Spleen (tissue), 11 donors: ENCODE measurements at regions not wholly inside any gene's neighbourhood (a gene's known extent, or its start where the extent isn't known, plus 50 kb on each side); places are given as distances from the start of the nearest gene placed in this dataset.

Source experiments
- DNase-seq: peaks from one replicate; pipeline ENCODE4 v3.0.0-alpha.2; 2020
- H3K27ac ChIP-seq, 8 donors: fragments of 200-600 bp; sonication (generic) in 7 of 8; 1 replicate in 4 of 8; 2 replicates in 4 of 8; pipeline versions ENCODE4 v1.5.0 to v1.8.0; 2016 to 2021; ENCODE audit warnings: inconsistent platforms in 4 of 8, mild to moderate bottlenecking in 4 of 8, moderate library complexity in 1 of 8
- H3K27me3 ChIP-seq, 7 donors: fragments of 200-600 bp; sonication (generic) in 6 of 7; replicated peaks in 1 of 7; 1 replicate in 4 of 7; 2 replicates in 3 of 7; pipeline versions ENCODE4 v1.5.0 to v1.8.0; 2016 to 2021; ENCODE audit warnings: inconsistent platforms in 3 of 7, mild to moderate bottlenecking in 1 of 7
- H3K36me3 ChIP-seq, 6 donors: fragments of 200-600 bp; sonication (generic) in 5 of 6; 1 replicate in 4 of 6; 2 replicates in 2 of 6; pipeline versions ENCODE4 v1.5.0 to v1.8.0; 2016 to 2021; ENCODE audit warnings: inconsistent platforms in 2 of 6
- H3K4me1 ChIP-seq, 6 donors: fragments of 200-600 bp; sonication (generic) in 5 of 6; 1 replicate in 3 of 6; 2 replicates in 3 of 6; pipeline versions ENCODE4 v1.5.0 to v1.8.0; 2016 to 2021; ENCODE audit warnings: inconsistent platforms in 3 of 6
- H3K4me3 ChIP-seq, 8 donors: fragments of 200-600 bp; sonication (generic) in 7 of 8; 1 replicate in 4 of 8; 2 replicates in 4 of 8; pipeline versions ENCODE4 v1.5.0 to v1.8.0; 2016 to 2021; ENCODE audit warnings: inconsistent platforms in 4 of 8, mild to moderate bottlenecking in 4 of 8, moderate library complexity in 2 of 8
- H3K9me3 ChIP-seq, 8 donors: fragments of 200-600 bp; sonication (generic) in 7 of 8; 1 replicate in 4 of 8; 2 replicates in 4 of 8; pipeline versions ENCODE4 v1.5.0 to v1.8.0; 2016 to 2021; ENCODE audit warnings: inconsistent platforms in 4 of 8
- CTCF ChIP-seq, 11 experiments: fragments of 200-600 bp in 7 of 11; fragments of 450-650 bp in 4 of 11; sonication (generic) in 4 of 11; IDR thresholded peaks in 8 of 11; conservative IDR thresholded peaks in 3 of 11; 1 replicate in 7 of 11; 2 replicates in 4 of 11; pipeline versions ENCODE4 v1.4.0 to v1.8.0; 2016 to 2021; ENCODE audit warnings: antibody characterized with exemption in 11 of 11, inconsistent platforms in 4 of 11, mild to moderate bottlenecking in 1 of 11
- POLR2A ChIP-seq, 3 donors: fragments of 450-650 bp; IDR thresholded peaks; one replicate each; pipeline ENCODE4 v1.5.1; 2017; ENCODE audit warnings: antibody characterized with exemption in 3 of 3, mild to moderate bottlenecking in 1 of 3
- POLR2AphosphoS5 ChIP-seq, 3 donors: sonication (generic); formaldehyde crosslinking; IDR thresholded peaks; one replicate each; pipeline ENCODE4 v1.5.1; 2017; ENCODE audit warnings: antibody characterized with exemption in 3 of 3
- WGBS, 5 donors: extraction: QIAGEN DNeasy Blood & Tissue Kit in 3 of 5; methylation state at CpG; one replicate each; pipeline versions ENCODE4 v1.1.5 to v1.1.7; 2013 to 2018; 5-methylcytosine and 5-hydroxymethylcytosine counted together
- intact Hi-C: fragments of 100-400 bp; cut with DNase I; formaldehyde crosslinking; loops from one replicate; pipeline ENCODE4 v1.15.0; 2023; ENCODE audit warnings: low total_unique reads
- donor health status: healthy with polysubstance abuse.
- donor health status: DM: no; HTN: no; CAD: no; lungs with moderate emphysema.
- donor health status: DM: no; HTN: no; CAD: no.
- donor health status: Bipolar disorder and iron deficiency.
- donor health status: healthy.
- donor health status: DM: no; HTN: no; CAD: no.
- donor health status: DM: yes; HTN: yes; CAD: no.

GRCh38 chr9:26755476-26755875, 137.1 kb downstream of the CAAP1 start:
- no peaks in the 10 kb centered on the region for H3K4me1 ChIP-seq
- WGBS, 5 donors: 58 to 77% (median 66%) methylated on average over 2 of the region's 2 CpGs
- intact Hi-C loops: no loop called here

GRCh38 chr9:26754509-26755164, 138.0 kb downstream of the CAAP1 start:
- intact Hi-C loops: no loop called here
- H3K36me3 ChIP-seq: no peaks in the 10 kb centered on the region
- WGBS, 5 donors: 78 to 95% (median 87%) methylated on average over 10 of the region's 10 CpGs
- no peak overlapping the region for H3K4me3 ChIP-seq
- no peak for TF ChIP-seq POLR2A (IDR thresholded peaks at IDR 0.05)
- no peak for TF ChIP-seq POLR2AphosphoS5 (IDR thresholded peaks at IDR 0.05)
- no peak for TF ChIP-seq CTCF (IDR thresholded peaks at IDR 0.05 in 8 of 11, conservative IDR thresholded peaks at IDR 0.05 in 3 of 11)
- DNase-seq: no peak
- H3K27ac ChIP-seq: no peak overlapping the region
- H3K4me1 ChIP-seq: no peaks in the 10 kb centered on the region
- no peaks in the 10 kb centered on the region for H3K9me3 ChIP-seq
- no peaks in the 10 kb centered on the region for H3K27me3 ChIP-seq

More at GRCh38 chr9:26755476-26755875, 137.1 kb downstream of the CAAP1 start:
- TF ChIP-seq POLR2AphosphoS5 (IDR thresholded peaks at IDR 0.05): no peak
- TF ChIP-seq CTCF (IDR thresholded peaks at IDR 0.05 in 8 of 11, conservative IDR thresholded peaks at IDR 0.05 in 3 of 11): no peak
- no peak for TF ChIP-seq POLR2A (IDR thresholded peaks at IDR 0.05)
- Histone ChIP-seq H3K27me3 (no peaks in the 10 kb centered on the region), H3K9me3 (no peaks in the 10 kb centered on the region), H3K4me3 (no peak overlapping the region), H3K36me3 (no peaks in the 10 kb centered on the region), H3K27ac (no peak overlapping the region)
- no peak for DNase-seq

DNA sequence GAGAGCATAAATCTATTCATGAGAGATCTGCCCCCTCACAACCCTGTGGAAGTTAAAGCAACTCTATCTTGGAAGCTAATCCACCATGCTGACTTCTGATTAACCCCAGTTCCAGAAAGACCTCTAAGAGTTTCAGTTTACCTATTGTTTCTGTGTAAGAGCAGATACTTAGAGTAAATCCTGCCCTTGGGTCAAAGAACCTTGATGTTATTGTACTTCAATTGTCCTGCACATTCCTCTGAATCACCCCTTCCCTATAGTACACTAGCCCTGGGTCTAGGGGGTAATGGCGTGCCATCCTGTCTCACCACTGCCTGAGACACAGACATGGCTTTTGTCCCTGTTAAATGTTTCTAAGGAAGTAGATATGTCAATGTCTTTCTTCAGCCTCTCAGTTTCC, 138.6 kb downstream of the CAAP1 start:
- TF ChIP-seq POLR2AphosphoS5 (IDR thresholded peaks at IDR 0.05) (no peak), CTCF (IDR thresholded peaks at IDR 0.05 in 8 of 11, conservative IDR thresholded peaks at IDR 0.05 in 3 of 11) (no peak), POLR2A (IDR thresholded peaks at IDR 0.05) (no peak)
- Histone ChIP-seq H3K36me3 (no peaks in the 10 kb centered on the region), H3K27me3 (no peaks in the 10 kb centered on the region), H3K27ac (no peak overlapping the region), H3K4me3 (no peak overlapping the region), H3K9me3 (no peaks in the 10 kb centered on the region), H3K4me1 (no peaks in the 10 kb centered on the region)
- DNase-seq: no peak
- WGBS, 5 donors: 83 to 93% (median 85%) methylated on average over 1 of the region's 1 CpG
- intact Hi-C loops: no loop called here

- Histone ChIP-seq H3K4me1 (no peaks in the 10 kb centered on the region), H3K27me3 (no peaks in the 10 kb centered on the region), H3K4me3 (no peak overlapping the region), H3K27ac (no peak overlapping the region), H3K36me3 (no peaks in the 10 kb centered on the region), H3K9me3 (no peaks in the 10 kb centered on the region)
- DNase-seq: no peak
- intact Hi-C loops: no loop called here
- TF ChIP-seq POLR2AphosphoS5 (IDR thresholded peaks at IDR 0.05) (no peak), POLR2A (IDR thresholded peaks at IDR 0.05) (no peak), CTCF (IDR thresholded peaks at IDR 0.05 in 8 of 11, conservative IDR thresholded peaks at IDR 0.05 in 3 of 11) (no peak)
- WGBS, 5 donors: 67 to 94% (median 92%) methylated on average over 4 of the region's 4 CpGs
Measured at GRCh38 chr9:26750162-26750561, 142.4 kb downstream of the CAAP1 start.
